ACC112 (cell line): ENCODE measurements at regions not wholly inside any gene's neighbourhood (a gene's known extent, or its start where the extent isn't known, plus 50 kb on each side); places are given as distances from the start of the nearest gene placed in this dataset.

Experiments
- H2AFZ ChIP-seq: fragments of 200-600 bp; sonication (generic); one replicate; pipeline ENCODE4 v1.6.0; 2017; ENCODE audit warnings: antibody characterized with exemption, low read length; ENCODE audit not compliant: unreplicated experiment
- H3K27ac ChIP-seq: fragments of 200-600 bp; sonication (generic); 2 replicates; pipeline ENCODE4 v1.5.1; 2014; ENCODE audit warnings: low read depth, mild to moderate bottlenecking, antibody characterized with exemption, low read length, moderate library complexity
- H3K27me3 ChIP-seq: fragments of 200-600 bp; sonication (generic); 2 replicates; pipeline ENCODE4 v1.6.1; 2014; ENCODE audit warnings: mild to moderate bottlenecking, antibody characterized with exemption, low read length, moderate library complexity, mixed read lengths; ENCODE audit not compliant: insufficient read depth
- H3K36me3 ChIP-seq: fragments of 200-600 bp; sonication (generic); 2 replicates; pipeline ENCODE4 v1.6.1; 2016; ENCODE audit warnings: mild to moderate bottlenecking, antibody characterized with exemption, low read length, moderate library complexity, mixed read lengths; ENCODE audit not compliant: insufficient read depth
- H3K4me1 ChIP-seq: fragments of 200-600 bp; sonication (generic); one replicate; pipeline ENCODE4 v1.6.1; 2016; ENCODE audit warnings: low read length, mixed read lengths; ENCODE audit not compliant: insufficient read depth, unreplicated experiment, control insufficient read depth
- H3K4me3 ChIP-seq: fragments of 200-600 bp; sonication (generic); 2 replicates; pipeline ENCODE4 v1.5.1; 2014; ENCODE audit warnings: mild to moderate bottlenecking, low read depth, low read length
- H3K79me2 ChIP-seq: fragments of 200-600 bp; sonication (generic); one replicate; pipeline ENCODE4 v1.6.0; 2016; ENCODE audit warnings: low read length; ENCODE audit not compliant: control insufficient read depth, unreplicated experiment, insufficient read depth

GRCh38 chr5:120738568-120738967 is 274.5 kb downstream of the PRR16 start:
- no peaks in the 10 kb centered on the region for H3K36me3 ChIP-seq
- no peaks in the 10 kb centered on the region for H3K79me2 ChIP-seq

GRCh38 chr5:120740989-120741388 is 276.9 kb downstream of the PRR16 start:
- H3K27me3 ChIP-seq: no peaks in the 10 kb centered on the region
- no peak overlapping the region for H3K27ac ChIP-seq
- H3K4me1 ChIP-seq: no peaks in the 10 kb centered on the region
- no peak overlapping the region for H3K4me3 ChIP-seq
- H2AFZ ChIP-seq: no peak overlapping the region
- no peaks in the 10 kb centered on the region for H3K36me3 ChIP-seq
- H3K79me2 ChIP-seq: no peaks in the 10 kb centered on the region

More at GRCh38 chr5:120738568-120738967, 274.5 kb downstream of the PRR16 start:
- Histone ChIP-seq H3K27ac (no peak overlapping the region), H2AFZ (no peak overlapping the region), H3K27me3 (no peaks in the 10 kb centered on the region), H3K4me1 (no peaks in the 10 kb centered on the region), H3K4me3 (no peak overlapping the region)

- no peak overlapping the region for H2AFZ ChIP-seq
- H3K4me1 ChIP-seq: peaks cover 7% of the 10 kb centered on the region
- H3K36me3 ChIP-seq: no peaks in the 10 kb centered on the region; the same call in 1 of the 2 replicates
- H3K27ac ChIP-seq: no peak overlapping the region
- no peaks in the 10 kb centered on the region for H3K27me3 ChIP-seq
- H3K4me3 ChIP-seq: no peak overlapping the region
- H3K79me2 ChIP-seq: no peaks in the 10 kb centered on the region
These were observed 284.4 kb downstream of the PRR16 start for GRCh38 chr5:120748474-120748873.

GRCh38 chr5:120749737-120750136 is 285.6 kb downstream of the PRR16 start:
- no peaks in the 10 kb centered on the region for H3K79me2 ChIP-seq
- no peak overlapping the region for H2AFZ ChIP-seq
- no peaks in the 10 kb centered on the region for H3K27me3 ChIP-seq
- no peak overlapping the region for H3K4me3 ChIP-seq
- no peak overlapping the region for H3K27ac ChIP-seq
- peaks cover 7% of the 10 kb centered on the region for H3K4me1 ChIP-seq
- no peaks in the 10 kb centered on the region; the same call in 1 of the 2 replicates for H3K36me3 ChIP-seq

GRCh38 chr5:120759587-120759986 is 295.5 kb downstream of the PRR16 start:
- Histone ChIP-seq H3K79me2 (no peaks in the 10 kb centered on the region), H3K36me3 (no peaks in the 10 kb centered on the region), H2AFZ (no peak overlapping the region), H3K27me3 (no peaks in the 10 kb centered on the region), H3K27ac (no peak overlapping the region), H3K4me1 (no peaks in the 10 kb centered on the region), H3K4me3 (no peak overlapping the region)

GRCh38 chr5:120761986-120762385 is 297.9 kb downstream of the PRR16 start:
- Histone ChIP-seq H3K79me2 (no peaks in the 10 kb centered on the region), H3K4me1 (peaks cover 7% of the 10 kb centered on the region), H3K27me3 (no peaks in the 10 kb centered on the region), H3K27ac (no peak overlapping the region), H3K36me3 (no peaks in the 10 kb centered on the region), H2AFZ (no peak overlapping the region), H3K4me3 (no peak overlapping the region)

GRCh38 chr5:120765189-120765588 is 301.1 kb downstream of the PRR16 start:
- Histone ChIP-seq H3K27me3 (no peaks in the 10 kb centered on the region), H3K79me2 (no peaks in the 10 kb centered on the region), H2AFZ (no peak overlapping the region), H3K36me3 (no peaks in the 10 kb centered on the region), H3K4me1 (peaks cover 17% of the 10 kb centered on the region), H3K27ac (peak overlapping the region; percentile 30; the same call in 1 of the 2 replicates), H3K4me3 (no peak overlapping the region)

GRCh38 chr5:120767178-120767820 is 303.2 kb downstream of the PRR16 start:
- H2AFZ ChIP-seq: no peak overlapping the region
- H3K79me2 ChIP-seq: no peaks in the 10 kb centered on the region
- no peak overlapping the region for H3K4me3 ChIP-seq
- peaks cover 17% of the 10 kb centered on the region for H3K4me1 ChIP-seq
- no peaks in the 10 kb centered on the region for H3K36me3 ChIP-seq
- peak overlapping the region; percentile 34 for H3K27ac ChIP-seq
- no peaks in the 10 kb centered on the region for H3K27me3 ChIP-seq

GRCh38 chr5:120769312-120769872 is 305.3 kb downstream of the PRR16 start:
- H3K4me1 ChIP-seq: peaks cover 17% of the 10 kb centered on the region
- no peak overlapping the region for H3K4me3 ChIP-seq
- no peaks in the 10 kb centered on the region for H3K36me3 ChIP-seq
- H3K27ac ChIP-seq: no peak overlapping the region
- no peaks in the 10 kb centered on the region for H3K79me2 ChIP-seq
- no peaks in the 10 kb centered on the region for H3K27me3 ChIP-seq
- no peak overlapping the region for H2AFZ ChIP-seq

GRCh38 chr5:120771202-120771601 is 307.1 kb downstream of the PRR16 start:
- H2AFZ ChIP-seq: no peak overlapping the region
- H3K4me3 ChIP-seq: no peak overlapping the region
- H3K4me1 ChIP-seq: peaks cover 11% of the 10 kb centered on the region
- no peaks in the 10 kb centered on the region for H3K27me3 ChIP-seq
- H3K79me2 ChIP-seq: no peaks in the 10 kb centered on the region
- no peak overlapping the region for H3K27ac ChIP-seq
- no peaks in the 10 kb centered on the region for H3K36me3 ChIP-seq
